Stimulated activated CD4-positive, alpha-beta T cell treated with anti-CD3 and anti-CD28 coated beads, TNF-alpha, amount 100 ng/mL, for 4 hours (primary cell): ENCODE measurements at regions not wholly inside any gene's neighbourhood (a gene's known extent, or its start where the extent isn't known, plus 50 kb on each side); places are given as distances from the start of the nearest gene placed in this dataset.
"Not testable (repeated sequence)": the region's sequence is repeated elsewhere in the genome, so short reads cannot be mapped to it uniquely, and the experiment has no call there.

Source experiments
- DNase-seq, 3 experiments: peaks; one replicate each; pipeline ENCODE4 v3.0.0-alpha.2; 2020; ENCODE audit warnings: low read depth in 3 of 3

DNA sequence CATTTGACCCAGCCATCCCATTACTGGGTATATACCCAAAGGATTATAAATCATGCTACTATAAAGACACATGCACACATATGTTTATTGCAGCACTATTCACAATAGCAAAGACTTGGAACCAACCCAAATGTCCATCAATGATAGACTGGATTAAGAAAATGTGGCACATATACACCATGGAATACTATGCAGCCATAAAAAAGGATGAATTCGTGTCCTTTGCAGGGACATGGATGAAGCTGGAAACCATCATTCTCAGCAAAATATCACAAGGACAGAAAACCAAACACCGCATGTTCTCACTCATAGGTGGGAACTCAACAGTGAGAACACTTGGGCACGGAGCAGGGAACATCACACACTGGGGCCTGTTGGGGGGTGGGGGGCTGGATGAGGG is 290.0 kb upstream of the HNRNPA3 start:
- not testable (repeated sequence) for DNase-seq

DNA sequence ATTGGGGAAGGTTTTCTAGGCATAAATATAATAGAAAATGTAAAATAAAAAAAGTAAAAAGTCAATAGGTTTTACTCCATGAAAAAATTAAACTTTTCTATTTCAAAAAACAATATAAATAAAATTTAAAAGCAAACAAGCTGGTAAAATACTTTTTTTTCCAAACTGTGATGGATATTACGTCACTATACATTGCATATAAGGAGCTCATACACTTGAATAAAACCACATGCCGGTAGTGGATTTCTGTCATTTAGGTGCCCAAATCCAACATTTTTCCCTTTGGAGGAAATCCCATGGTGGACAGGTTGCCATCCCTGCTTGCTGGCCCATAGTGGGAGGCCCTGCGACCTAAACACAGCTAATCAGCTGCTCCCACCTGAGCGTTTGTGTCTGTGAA is 289.4 kb upstream of the HNRNPA3 start:
- DNase-seq, result no peak

DNA sequence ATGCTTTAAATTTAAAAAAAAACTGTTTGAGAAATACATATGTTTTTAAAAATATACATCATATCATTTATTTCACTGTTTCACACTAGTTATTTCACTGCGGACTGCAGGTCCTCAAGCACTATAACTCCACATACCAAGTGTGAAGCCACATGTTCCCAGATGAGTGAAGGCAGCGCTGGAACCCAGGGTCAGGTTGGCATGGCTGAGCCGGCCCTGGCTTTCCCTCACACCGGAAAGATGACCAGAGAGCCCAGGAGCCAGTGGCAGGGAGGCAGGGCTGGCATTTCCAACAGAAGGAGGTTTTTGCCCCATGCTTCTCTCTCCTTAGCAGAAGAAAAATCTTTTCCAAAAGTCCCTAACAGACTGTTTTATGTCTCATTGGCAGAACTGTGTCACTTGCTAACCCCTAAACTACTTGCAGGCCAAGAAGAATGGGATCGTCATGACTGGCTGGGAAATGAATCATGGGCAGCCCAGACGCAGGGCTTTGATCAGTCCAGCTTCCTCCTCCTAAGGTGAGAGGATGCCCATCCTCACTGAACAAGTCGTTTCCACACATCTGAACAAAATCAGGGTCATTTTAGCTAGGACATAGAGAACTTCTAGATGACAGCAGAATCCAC is 287.6 kb upstream of the HNRNPA3 start:
- no peak for DNase-seq

DNA sequence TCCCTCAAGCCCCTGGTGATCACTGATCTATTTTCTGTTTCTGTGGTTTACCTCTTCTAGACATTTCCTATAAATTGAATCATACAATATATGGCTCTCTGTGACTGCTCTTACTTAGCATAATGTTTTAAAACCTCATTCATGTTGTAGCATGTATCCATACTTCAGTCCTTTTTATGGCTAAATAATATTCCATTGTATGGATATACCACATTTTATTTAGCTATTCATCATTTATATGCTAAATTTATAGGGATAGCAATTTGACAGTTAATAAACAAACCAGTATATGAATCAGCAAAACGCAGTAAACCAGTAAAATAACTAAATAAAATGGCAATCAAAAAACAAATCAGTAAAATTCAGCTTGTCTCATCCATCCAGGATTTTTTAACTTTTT is 286.1 kb upstream of the HNRNPA3 start:
- DNase-seq, result no peak

DNA sequence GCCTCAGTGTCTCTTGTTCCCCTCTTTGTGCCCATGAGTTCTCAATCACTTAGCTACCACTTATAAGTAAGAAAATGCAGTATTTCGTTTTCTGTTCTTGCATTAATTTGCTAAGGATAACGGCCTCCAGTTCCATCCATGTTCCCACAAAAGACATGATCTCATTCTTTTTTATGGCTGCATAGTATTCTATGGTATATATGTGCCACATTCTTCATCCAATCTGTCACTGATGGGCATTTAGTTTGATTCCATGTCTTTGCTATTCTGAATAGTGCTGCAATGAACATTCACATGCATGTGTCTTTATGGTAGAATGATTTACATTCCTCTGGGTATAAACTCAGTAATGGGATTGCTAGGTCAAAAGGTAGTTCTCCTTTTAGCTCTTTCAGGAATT is 283.2 kb upstream of the HNRNPA3 start:
- DNase-seq, result not testable (repeated sequence)

DNA sequence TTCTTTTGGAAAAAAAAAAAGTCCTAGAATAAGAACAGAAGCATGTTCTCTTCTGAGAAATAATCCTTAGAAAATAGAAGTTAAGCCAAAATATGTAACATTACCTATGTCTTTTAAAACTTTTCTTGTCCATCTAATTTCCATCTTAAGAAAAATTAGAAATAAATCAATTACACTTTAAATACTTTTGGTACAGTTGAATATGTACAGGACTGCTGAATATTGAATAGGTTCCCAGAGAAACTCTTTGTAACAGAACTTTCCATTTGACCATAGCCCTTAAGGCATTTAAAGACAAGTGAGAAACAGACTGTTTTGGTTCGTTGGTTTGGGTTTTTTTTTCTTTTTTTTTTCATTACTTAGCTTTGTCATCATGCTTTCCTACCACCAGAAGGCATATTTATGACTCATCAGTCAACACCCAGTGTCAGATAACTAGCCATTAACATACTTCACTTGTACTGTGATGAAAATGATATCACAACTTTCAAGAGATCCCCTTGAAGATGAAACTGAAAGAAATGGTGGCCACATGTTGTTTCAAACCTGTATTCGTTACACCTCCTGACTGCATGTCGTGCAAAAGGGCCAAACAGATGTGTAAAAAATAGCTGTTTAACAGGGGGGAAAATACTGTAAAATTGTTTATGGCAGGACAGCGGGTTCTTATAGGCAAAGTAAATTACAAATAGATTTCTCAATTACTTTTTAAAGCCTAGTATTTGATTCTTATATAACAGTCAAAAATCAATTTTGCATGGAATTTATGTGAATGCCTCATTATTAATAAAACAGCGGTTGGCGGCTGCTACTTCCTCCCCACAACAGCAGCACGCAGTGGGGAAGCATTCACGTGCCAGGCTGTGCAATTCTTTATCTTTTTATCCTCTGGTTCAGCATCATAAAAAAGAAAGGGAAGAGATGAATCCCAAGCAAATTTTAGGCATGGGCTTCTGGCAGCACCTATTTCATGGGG is 280.7 kb upstream of the HNRNPA3 start:
- no peak for DNase-seq

DNA sequence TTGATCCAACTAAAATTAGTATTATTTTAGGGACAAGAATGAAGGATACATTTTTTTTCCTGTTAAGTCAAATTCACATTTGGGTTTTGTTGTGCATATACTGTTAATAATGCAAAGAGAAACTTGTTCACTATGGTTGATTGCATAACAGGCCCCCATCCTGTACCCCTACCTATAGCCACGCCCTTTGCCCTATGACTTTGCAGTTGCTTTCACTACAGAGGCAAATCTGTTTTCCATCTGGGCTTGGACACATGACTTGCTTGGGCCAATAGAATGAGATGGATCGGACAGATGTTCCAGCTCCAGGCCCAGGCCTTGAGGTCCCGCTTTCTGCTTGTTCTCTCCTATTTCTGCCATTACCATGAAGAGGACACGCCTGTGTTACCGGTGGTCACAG is 278.5 kb upstream of the HNRNPA3 start:
- DNase-seq, result no peak

DNA sequence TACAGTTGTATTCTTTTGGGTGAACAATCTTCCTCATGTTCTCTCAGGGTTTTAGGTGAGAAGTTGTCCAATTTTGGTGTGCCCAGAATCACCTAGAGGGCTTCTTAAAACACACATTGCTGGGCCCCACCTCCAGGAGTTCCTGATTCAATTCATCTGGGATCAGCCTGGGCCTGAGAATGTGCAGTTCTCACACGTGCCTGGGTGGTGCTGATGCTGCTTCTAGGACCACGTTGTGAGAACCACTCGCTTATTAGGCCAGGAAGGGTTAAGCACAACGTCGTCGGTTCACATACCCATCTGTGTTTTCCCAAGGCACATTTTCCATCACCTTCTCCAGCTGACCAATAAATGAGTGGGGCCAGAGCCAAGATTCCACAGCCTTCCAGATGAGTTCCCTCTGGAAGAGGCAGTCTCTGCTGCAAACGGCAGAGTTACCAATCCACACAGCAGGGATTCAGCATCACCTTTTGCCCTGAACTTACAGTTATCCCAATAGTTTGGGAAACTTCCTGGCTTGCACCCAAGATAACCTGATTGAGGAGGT is 277.7 kb upstream of the HNRNPA3 start:
- no peak for DNase-seq

DNA sequence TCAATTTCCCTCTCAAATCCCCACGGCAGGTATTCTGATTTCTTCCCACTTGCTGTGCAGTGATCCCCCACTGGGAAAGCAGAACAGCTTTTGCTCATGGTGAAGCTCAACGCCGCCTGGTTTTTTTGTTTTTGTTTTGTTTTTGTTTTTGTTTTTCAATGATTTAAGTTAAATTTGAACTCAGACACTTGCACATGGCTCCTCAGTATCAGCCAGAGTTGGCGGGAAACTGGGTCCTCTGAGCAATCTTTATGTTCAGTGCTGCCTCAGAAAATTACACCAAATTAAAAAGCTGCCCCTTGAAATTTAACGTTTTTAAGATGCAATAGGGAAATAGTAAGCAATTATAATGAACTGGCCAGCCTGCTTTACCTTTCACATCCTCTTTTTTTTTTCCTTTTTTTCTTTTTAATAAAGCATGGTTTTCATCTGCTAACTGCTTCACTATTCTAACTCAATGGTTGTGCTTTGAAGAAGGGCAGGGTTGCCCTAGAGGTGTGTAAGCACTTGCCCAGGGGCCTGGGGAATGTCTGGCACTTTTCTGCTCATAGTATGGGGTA is 277.0 kb upstream of the HNRNPA3 start:
- no peak for DNase-seq

DNA sequence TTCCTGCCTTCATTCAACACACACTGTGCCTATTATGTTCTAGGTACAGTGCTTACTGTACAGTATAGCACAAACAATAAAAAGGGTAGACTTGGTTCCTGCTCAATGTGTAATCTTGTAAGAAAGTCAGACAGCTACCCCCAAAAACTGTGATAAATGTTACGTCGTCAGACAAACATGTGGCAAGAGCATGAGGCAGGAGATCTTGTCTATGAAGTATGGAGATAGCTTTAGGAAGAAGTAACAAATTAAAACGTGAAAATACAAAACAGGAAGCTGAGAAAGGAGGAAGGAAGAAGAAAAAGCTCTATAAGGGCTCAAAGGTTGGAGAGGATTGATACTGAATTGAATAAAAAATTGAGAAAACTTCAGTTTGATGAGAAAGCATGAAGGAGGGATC is 276.2 kb upstream of the HNRNPA3 start:
- DNase-seq, result no peak

DNA sequence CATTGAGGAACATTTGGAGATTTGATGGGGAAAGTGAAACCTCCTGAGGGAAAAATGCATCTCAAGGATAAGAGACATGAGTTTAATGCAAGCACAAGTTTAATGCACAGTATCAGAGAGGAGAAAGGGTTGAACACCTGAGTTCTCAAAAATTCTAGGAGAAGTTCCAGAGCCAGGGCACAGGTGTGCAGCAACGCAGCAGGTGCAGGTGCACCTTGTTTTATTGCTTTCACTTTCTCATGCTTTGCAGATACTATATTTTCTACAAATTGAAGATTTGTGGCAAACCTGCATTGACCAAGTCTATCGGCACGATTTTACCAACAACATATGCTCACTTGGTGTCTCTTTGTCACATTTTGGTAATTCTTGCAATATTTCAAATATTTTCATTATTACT is 267.6 kb upstream of the HNRNPA3 start:
- DNase-seq, result no peak

DNA sequence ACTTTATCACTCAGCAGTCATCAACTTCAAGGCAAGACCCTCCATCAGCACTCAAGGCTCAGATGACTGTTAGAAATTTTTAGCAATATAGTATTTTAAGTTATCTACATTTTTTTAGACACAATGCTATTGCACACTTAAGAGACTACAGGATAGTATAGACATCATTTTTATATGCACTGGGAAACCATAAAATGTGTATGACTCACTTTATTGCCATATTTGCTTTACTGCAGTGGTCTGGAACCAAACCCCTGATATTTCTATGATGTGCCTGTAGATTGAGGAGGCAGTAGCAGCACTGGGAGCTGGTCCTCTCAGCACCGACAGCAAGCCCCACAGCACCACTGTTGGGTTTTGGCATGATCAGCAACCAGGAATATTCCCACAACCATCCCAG is 264.8 kb upstream of the HNRNPA3 start:
- DNase-seq, result no peak

DNA sequence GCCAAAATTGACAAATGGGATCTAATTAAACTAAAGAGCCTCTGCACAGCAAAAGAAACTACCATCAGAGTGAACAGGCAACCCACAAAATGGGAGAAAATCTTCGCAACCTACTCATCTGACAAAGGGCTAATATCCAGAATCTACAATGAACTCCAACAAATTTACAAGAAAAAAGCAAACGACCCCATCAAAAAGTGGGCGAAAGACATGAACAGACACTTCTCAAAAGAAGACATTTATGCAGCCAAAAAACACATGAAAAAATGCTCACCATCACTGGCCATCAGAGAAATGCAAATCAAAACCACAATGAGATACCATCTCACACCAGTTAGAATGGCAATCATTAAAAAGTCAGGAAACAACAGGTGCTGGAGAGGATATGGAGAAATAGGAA is 261.4 kb upstream of the HNRNPA3 start:
- not testable (repeated sequence) for DNase-seq

DNA sequence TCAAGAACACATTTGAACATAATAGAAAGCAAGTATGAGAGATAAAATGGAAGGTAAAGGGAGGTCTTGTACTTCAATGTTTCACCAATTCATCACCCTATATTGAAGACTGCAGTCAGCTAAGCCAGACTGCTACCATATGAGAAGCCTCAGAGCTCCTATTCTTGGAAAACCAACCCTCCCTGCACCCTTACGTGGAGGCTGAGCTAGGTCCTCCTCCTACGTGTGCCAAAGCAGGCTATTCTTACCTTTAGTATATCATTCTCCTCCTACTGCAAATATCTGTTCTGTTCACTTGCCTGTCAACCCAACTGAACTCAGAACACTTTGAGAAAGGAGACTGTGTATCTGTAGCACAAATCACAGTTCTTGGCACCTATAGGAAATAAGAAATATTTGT is 255.8 kb upstream of the HNRNPA3 start:
- no peak for DNase-seq

DNA sequence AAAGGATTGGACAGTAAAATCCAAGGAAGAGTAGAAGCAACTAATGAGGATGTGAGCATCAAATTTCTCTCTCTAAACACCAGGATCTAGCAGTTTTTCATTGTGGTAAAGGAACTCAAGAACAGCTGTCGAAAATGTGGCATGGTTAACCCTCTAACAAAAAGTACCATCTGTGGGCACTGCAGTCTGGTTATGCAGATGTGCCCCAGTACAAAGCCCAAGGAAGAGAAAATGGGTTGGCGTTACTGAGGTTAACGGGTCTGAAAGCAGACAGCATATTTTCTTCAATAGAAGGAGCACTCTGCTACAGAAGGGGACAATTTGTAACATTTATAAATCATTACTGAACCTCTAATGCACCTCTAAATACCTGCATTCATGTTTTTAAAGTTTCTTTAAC is 253.0 kb upstream of the HNRNPA3 start:
- DNase-seq, result no peak

DNA sequence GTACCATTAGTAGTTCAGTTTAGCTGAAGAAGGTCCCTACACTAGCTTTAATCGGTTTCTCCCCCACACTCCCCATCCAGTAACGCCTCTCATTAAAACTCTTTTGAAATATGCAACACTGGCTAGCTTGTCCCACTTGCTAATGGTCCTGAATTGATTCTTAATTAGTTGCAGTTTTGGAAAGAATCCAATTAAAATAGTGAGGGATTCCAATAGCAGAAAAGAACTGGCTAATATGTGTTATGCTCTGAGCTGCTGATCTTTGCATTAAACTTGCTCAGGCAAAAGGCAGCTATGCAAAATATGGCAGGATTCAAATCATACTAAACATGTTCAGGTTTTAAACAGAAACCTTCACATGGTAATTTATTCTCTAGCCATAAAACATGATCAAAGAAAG is 252.5 kb upstream of the HNRNPA3 start:
- DNase-seq, result no peak

DNA sequence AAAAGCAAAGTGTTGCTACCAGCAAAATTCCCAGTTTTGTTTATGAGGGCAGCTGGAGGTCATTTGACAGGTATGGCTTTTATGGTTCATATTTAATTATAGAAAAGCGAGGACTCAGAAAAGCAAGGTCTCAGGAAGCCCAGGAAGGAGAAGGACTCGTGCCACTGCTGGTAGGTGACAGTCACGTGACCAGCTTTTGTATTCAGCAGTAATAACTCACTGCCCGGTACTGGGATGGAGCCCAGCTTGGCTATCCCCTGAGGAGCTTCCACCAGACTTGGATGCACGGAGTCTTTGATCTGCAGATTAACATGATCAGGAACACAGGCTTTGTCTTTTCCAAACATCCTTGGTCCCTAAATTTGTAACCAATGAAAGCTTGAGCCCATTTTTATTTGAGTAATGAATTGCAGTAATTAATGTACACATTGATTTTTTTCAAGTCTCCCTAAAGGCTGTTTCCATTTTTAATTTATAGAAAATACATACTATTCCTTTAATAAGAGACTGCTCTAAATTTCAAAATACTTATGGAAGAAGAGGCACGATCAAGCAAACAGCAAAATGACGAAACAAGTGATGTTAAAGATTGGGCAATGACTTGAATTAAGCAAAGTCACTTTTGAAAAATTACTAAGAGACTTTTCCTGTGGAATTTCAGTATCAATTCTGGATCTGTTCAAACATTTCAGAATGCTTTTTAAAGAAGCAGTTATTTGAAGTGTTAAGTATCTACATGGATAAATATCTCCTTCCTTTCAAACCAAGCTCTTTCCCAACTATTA is 251.7 kb upstream of the HNRNPA3 start:
- DNase-seq, result no peak

DNA sequence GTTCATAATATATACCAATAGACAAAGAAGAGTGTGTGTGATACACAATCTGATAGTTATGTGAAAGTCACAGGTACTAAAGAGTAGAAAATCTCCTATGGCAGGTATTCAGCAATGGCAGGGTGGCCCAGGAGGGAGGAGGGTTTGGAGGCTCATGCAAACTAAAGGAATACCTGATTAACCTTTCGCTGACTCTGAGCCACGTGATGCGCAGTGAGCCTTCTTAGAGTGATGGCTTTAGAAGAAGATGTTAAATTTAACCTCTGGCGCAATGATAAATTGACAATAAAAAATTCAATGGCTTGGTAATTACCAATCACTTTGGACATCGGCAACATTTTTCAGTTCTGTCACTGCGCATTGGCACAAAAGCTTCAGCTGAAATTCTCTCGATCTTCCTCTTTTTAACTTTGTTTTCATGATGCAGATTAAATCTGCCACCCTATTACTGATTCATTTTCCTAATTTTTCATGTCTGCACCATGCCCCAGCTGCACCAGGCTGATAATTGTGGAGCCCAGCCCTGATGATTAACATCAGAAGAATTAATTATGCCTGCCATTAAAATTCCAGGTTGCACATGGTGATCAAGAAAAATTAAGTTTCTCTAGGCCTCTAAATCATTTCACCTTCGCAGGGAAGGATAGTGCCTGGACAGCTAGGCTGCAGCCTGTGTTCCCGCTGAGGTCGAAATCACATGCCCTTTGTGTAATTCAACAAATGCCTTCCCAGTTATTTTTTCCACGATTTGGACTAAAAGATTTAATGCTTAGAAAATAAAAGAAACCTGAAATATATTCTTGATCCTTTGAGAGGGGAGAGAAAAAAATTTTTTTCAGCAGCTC is 250.6 kb upstream of the HNRNPA3 start:
- no peak for DNase-seq

DNA sequence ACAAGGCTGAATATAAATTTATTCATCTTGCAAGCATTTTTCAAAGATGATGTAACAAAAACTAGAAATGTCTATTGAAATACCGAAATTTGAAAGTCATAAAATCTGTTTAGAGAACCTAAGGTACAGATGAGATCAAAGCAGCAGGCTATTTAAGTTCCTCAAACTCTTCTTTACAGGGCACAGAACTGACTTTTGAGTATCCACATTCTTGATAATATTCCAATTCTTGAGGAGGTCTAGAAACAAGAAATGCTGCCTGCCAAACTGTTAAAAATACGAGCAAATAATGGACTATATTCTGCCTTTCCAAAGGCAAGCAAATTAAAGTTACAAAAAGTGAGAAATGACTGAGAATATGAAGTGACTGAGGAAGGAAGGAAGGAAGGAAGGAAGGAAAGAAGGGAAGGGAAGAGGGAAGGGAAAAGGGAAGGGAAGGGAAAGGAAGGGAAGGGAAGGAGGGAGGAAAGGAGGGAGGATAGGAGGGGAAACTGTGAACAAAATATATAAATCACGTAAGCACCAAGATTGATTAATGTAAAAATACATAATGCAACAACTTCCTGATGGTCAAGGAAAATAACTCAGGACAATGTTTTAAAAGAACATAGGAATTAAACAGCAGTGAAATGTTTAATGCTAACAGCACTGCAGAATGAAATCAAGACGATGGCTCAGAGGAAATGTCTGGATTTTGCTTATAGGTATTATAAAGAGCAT is 248.9 kb upstream of the HNRNPA3 start:
- no peak for DNase-seq

DNA sequence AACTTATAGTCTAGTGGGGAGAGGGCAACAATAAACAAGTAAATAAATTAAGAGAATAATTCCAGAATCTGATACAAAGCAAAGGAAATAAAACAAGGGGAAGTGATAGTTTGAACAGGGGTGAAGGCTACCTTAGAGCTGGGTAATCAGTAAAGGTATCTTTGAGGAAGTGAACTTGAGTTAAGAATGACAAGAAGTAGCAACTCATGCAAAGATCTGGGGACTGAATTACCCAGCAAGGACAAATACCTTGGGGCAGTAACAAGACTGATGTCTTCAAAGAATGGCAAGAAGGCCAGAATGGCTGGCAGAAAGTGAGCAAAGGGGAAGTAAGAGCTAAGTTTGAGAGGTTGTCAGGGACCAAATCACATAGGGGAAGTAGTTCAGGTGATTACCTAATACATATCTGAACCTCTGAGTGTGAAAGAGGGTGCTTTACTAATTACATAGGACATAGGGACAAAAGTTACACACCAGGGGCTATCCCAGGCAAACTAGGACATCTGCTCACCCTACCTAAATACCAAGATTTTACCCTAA is 244.6 kb upstream of the HNRNPA3 start:
- no peak for DNase-seq
